Gastroesophageal sphincter (tissue), 3 donors: ENCODE measurements at regions not wholly inside any gene's neighbourhood (a gene's known extent, or its start where the extent isn't known, plus 50 kb on each side); places are given as distances from the start of the nearest gene placed in this dataset.

Source experiments
- EP300 ChIP-seq: sonication (generic); formaldehyde crosslinking; IDR thresholded peaks from one replicate; pipeline ENCODE4 v1.6.1; 2017; ENCODE audit warnings: antibody characterized with exemption, mild to moderate bottlenecking
- POLR2A ChIP-seq, 2 donors: fragments of 450-650 bp; IDR thresholded peaks; one replicate each; pipeline ENCODE4 v1.6.1; 2017; ENCODE audit warnings: antibody characterized with exemption in 2 of 2, mild to moderate bottlenecking in 2 of 2, moderate library complexity in 1 of 2
- POLR2AphosphoS5 ChIP-seq: sonication (generic); formaldehyde crosslinking; IDR thresholded peaks from one replicate; pipeline ENCODE4 v1.6.1; 2017; ENCODE audit warnings: antibody characterized with exemption
- TF ChIP-seq, protein P1 (sequence below), 4 experiments: fragments of 200-600 bp in 2 of 4; fragments of 450-650 bp in 2 of 4; sonication (generic) in 1 of 4; IDR thresholded peaks; one replicate each; pipeline ENCODE4 v1.5.1; 2017 to 2019; ENCODE audit warnings: antibody characterized with exemption in 4 of 4, mild to moderate bottlenecking in 2 of 4, moderate library complexity in 2 of 4

DNA sequence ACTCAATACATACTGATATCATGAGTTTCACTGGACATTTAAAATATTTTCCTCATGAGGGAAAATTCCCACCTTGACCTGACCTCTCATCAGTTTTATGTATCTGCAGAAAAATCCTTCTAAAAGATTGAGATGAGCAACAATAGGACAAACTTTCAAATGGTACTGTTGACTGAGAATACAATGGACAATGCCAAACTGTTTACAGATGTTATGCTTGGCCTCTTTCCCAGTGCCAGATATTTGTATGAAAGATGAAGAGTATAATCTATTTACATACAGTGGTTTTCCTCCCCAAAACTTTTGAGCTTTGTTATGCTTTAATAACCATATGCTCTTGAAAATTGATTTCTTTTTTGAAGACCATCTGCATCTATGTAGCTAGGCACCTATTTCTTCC lies 245.1 kb upstream of the RSPO3 start:
- TF ChIP-seq POLR2AphosphoS5: no peak
- TF ChIP-seq, protein P1, sequence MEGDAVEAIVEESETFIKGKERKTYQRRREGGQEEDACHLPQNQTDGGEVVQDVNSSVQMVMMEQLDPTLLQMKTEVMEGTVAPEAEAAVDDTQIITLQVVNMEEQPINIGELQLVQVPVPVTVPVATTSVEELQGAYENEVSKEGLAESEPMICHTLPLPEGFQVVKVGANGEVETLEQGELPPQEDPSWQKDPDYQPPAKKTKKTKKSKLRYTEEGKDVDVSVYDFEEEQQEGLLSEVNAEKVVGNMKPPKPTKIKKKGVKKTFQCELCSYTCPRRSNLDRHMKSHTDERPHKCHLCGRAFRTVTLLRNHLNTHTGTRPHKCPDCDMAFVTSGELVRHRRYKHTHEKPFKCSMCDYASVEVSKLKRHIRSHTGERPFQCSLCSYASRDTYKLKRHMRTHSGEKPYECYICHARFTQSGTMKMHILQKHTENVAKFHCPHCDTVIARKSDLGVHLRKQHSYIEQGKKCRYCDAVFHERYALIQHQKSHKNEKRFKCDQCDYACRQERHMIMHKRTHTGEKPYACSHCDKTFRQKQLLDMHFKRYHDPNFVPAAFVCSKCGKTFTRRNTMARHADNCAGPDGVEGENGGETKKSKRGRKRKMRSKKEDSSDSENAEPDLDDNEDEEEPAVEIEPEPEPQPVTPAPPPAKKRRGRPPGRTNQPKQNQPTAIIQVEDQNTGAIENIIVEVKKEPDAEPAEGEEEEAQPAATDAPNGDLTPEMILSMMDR (IDR thresholded peaks at IDR 0.05): no peak
- no peak for TF ChIP-seq POLR2A (IDR thresholded peaks at IDR 0.05)
- no peak for TF ChIP-seq EP300
